ENCODE measurements at regions not wholly inside any gene's neighbourhood (a gene's known extent, or its start where the extent isn't known, plus 50 kb on each side); places are given as distances from the start of the nearest gene placed in this dataset.

GRCh38 chr6:95120984-95121383 lies 456.4 kb upstream of the MANEA start:
- H3K36me3 Mint-ChIP-seq (ENCODE audit: insufficient read depth in 1 of 3, low read depth in 3 of 3): no peaks in the 10 kb centered on the region
- H2BK20ac ChIP-seq (ENCODE audit: low read depth, low read length, poor library complexity, severe bottlenecking): no peak overlapping the region

More at GRCh38 chr6:95120984-95121383, 456.4 kb upstream of the MANEA start:
- Mint-ChIP-seq H3K4me3 (no peak overlapping the region), H3K9me3 (no peaks in the 10 kb centered on the region), H3K27ac (no peak overlapping the region), H3K4me1 (no peaks in the 10 kb centered on the region), H3K27me3 (ENCODE audit: low read depth) (no peaks in the 10 kb centered on the region)
- H3K14ac ChIP-seq (ENCODE audit: insufficient read depth, low read length): no peak overlapping the region
- H4K20me1 ChIP-seq (ENCODE audit: control insufficient read depth, insufficient read depth, insufficient read length): no peaks in the 10 kb centered on the region
- no CpG with 5 or more reads among the region's 4 CpGs for WGBS (ENCODE audit: extremely low coverage, insufficient read length, low lambda C conversion rate)
- H3K23me2 ChIP-seq (ENCODE audit: insufficient read length, low read depth, low read length, poor library complexity, severe bottlenecking): no peaks in the 10 kb centered on the region
- H4K8ac ChIP-seq (replicated peaks; ENCODE audit: insufficient read length, low read depth, low read length): no peak overlapping the region
- no peak overlapping the region for H3K4me2 ChIP-seq (ENCODE audit: insufficient read depth, insufficient read length, low read length)
- no peak overlapping the region for H2BK12ac ChIP-seq (ENCODE audit: insufficient read length, low read depth, low read length)
- no peak overlapping the region for H3K23ac ChIP-seq (ENCODE audit: insufficient read length, low read depth, low read length)
- H2BK15ac ChIP-seq (ENCODE audit: low read depth, low read length): no peak overlapping the region
- H3K18ac ChIP-seq (ENCODE audit: insufficient read length, low read depth, low read length): no peak overlapping the region
- TF ChIP-seq CTCF (conservative IDR thresholded peaks at IDR 0.05): no peak
- no peak overlapping the region for H3T11ph ChIP-seq (ENCODE audit: low read length)
- no peak overlapping the region for H3K9ac ChIP-seq (ENCODE audit: extremely low read depth, insufficient read length, low read length)
- DNase-seq: no peak
- no peak overlapping the region for H3K4ac ChIP-seq (ENCODE audit: low read depth, low read length)
- no peak overlapping the region for H3K56ac ChIP-seq (ENCODE audit: insufficient read length, low read depth, low read length)
- H3K4me1 ChIP-seq (ENCODE audit: insufficient read depth, low read length): no peaks in the 10 kb centered on the region
- no peak overlapping the region for H3K27ac ChIP-seq (ENCODE audit: insufficient read length, low read depth, low read length)
- H2BK120ac ChIP-seq (ENCODE audit: low read depth, low read length, poor library complexity, severe bottlenecking): no peak overlapping the region
- H2AFZ ChIP-seq (ENCODE audit: low read length): no peak overlapping the region
- no peaks in the 10 kb centered on the region for H3K79me2 ChIP-seq (ENCODE audit: insufficient read depth, low read length)
- no peak overlapping the region for H4K5ac ChIP-seq (ENCODE audit: insufficient read length, low read depth, low read length)
- H3K79me1 ChIP-seq (ENCODE audit: insufficient read depth, low read depth, low read length, poor library complexity, severe bottlenecking): no peaks in the 10 kb centered on the region
- no peak overlapping the region for H2AK5ac ChIP-seq (ENCODE audit: insufficient read length, low read length)
- no peaks in the 10 kb centered on the region for H3K27me3 ChIP-seq (ENCODE audit: insufficient read depth, low read length)
- no peak overlapping the region for H4K91ac ChIP-seq (ENCODE audit: insufficient read length, low read depth, low read length)
- no peak overlapping the region for H2BK5ac ChIP-seq (ENCODE audit: insufficient read length, low read length)
- H3K9me3 ChIP-seq (ENCODE audit: control insufficient read depth, low read depth, low read length): no peaks in the 10 kb centered on the region

All from H9 (cell line).